CD4-positive, alpha-beta T cell treated with Interleukin-15 for 1 hour (primary cell): ENCODE measurements at regions not wholly inside any gene's neighbourhood (a gene's known extent, or its start where the extent isn't known, plus 50 kb on each side); places are given as distances from the start of the nearest gene placed in this dataset.

Experiments used
- DNase-seq: peaks from one replicate; pipeline ENCODE4 v3.0.0-alpha.2; 2020

DNA sequence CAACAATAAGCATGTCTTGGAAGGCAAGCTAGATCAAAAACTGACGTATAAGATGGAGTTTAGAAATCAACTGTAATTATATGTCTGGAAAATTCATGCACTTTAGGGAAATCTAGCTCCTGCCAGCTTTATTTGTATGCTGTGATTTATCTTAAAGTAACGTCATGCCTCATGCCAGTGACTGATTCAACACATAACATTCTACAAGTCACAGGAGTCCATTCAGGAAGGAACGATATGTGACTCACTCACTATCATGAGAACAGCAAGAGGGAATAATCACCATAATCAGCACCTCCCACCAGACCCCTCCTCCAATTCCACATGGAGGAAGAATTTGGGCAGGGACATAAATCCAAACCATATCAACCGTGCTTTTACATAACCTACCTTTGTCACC is 682.4 kb upstream of the ADAMTS5 start:
- no peak for DNase-seq

GRCh38 chr21:27648560-27648959 is 681.7 kb upstream of the ADAMTS5 start:
- DNase-seq = no peak

GRCh38 chr21:27647921-27648320 is 681.0 kb upstream of the ADAMTS5 start:
- DNase-seq = no peak

GRCh38 chr21:27647401-27647800 is 680.5 kb upstream of the ADAMTS5 start:
- DNase-seq = no peak

- no peak for DNase-seq
Measured at GRCh38 chr21:27646691-27647090, 679.8 kb upstream of the ADAMTS5 start.

- DNase-seq = no peak
Measured at GRCh38 chr21:27646056-27646455, 679.2 kb upstream of the ADAMTS5 start.

GRCh38 chr21:27645285-27645684 is 678.4 kb upstream of the ADAMTS5 start:
- DNase-seq = no peak

DNA sequence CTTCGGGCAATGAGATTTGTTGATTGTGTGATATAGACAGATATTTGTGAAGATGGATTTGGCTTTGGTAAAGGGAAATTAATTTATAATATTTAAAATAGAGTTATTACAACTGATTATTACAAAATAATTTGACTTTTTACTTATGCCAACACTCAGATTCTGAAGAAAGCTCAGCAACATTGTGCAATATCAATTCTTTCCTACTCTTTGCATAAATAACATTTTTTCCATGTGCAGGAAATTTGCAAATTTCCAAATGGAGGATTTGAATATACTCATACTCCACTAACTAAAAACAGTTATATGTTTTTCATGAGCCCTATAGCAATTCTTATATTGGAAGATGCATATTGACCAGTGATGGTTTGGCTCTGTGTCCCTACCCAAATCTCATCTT is 676.4 kb upstream of the ADAMTS5 start:
- DNase-seq = no peak

DNA sequence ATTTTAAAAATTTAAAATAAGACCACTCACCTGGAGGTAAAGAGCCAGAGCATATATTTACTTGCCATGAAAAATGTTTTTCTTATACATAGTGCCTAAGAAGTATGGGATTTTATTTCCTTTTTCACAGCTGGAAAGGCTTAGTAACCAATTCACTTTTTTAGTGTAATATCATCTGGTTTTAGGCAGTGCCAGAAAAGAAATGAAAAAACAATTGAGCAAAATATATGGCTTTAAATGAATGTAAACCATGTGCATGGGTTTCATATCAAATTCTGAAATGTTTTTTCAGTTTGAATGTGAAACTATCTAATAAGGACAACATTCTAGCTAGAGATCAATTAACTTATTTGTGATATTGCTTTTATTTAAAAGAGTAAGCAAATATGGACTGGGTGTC is 672.4 kb upstream of the ADAMTS5 start:
- DNase-seq = no peak

GRCh38 chr21:27636656-27637055 is 669.8 kb upstream of the ADAMTS5 start:
- no peak for DNase-seq

DNA sequence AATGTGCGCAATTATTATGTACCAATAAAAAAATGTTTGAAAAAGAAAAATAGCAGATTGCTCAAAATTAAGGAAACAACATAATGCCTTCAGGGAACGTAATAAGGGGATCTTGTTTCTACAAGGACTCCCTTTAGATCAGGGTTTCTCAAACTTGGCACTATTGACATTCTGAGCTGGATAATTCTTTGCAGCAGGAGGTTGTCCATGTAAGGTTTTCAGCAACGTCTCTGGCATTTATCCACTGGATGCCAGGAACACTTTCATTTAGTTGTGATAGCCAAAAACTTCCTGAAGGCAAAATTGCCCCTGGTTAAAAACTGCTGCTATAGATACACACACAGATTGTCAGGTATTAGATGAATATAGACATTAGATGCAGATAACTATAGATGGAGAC is 666.7 kb upstream of the ADAMTS5 start:
- no peak for DNase-seq

GRCh38 chr21:27631471-27631870 is 664.6 kb upstream of the ADAMTS5 start:
- DNase-seq = no peak

DNA sequence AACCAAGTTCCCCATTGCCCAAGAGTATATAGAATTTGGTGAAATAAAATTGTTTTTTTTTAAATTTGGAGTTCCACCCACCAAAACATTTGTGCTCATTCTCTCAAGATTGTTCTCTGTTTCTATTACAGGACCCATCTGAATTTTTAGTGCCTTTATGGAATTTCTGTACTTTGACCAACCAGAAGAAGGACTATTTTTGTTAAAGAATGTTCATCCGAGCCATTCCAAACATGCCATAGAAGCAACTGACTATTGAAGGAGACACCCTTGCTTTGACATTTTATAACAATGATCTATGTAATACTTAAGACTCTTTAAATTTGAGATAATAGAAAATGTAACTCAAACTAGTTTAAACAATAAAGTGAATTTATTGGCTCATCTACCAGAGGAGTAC is 655.7 kb upstream of the ADAMTS5 start:
- DNase-seq = no peak

- no peak for DNase-seq
Measured at GRCh38 chr21:27614231-27614630, 647.3 kb upstream of the ADAMTS5 start.

- DNase-seq = no peak
Measured at GRCh38 chr21:27606422-27606821, 639.5 kb upstream of the ADAMTS5 start.

GRCh38 chr21:27596196-27596595 is 629.3 kb upstream of the ADAMTS5 start:
- no peak for DNase-seq

- DNase-seq = no peak
Measured at GRCh38 chr21:27595716-27596115, 628.8 kb upstream of the ADAMTS5 start.

DNA sequence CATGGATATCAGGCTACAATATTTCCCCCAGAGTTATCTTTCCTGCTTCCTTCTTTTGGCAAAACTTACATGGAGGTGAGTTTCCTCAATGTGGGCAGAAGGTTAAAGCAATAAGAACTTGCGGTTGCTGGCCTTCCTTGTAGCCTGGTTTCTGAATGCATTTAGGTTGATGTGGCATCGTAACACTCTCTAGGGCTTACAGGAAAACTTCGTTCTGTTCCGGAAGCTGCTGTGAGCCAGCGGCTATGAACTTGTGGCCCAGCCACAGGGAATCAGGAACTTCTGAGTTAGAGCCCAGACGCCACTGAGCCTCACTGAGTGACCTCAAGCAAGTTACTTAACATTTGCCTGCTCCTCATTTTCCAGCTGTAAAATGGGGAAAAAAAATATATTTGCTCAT is 623.4 kb upstream of the ADAMTS5 start:
- no peak for DNase-seq

DNA sequence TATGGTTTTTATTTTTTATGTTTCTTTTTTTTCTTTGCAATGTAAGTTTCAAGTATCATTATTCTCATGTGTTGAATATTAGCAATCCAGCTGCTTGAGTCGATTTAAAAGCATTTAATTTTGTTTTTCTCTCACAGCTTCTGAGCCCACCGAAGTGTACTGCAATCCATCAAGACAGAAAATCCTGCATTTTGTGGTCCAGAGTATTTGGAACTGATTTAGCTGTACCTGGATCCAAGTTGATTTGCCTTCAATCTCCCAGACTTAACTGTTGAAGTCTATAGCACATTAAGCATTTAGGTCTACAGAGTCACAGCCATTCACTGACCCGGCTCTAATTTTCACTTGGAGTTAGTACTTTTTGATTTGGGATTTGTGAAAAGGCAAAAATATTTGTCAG is 622.9 kb upstream of the ADAMTS5 start:
- no peak for DNase-seq

GRCh38 chr21:27586986-27587385 is 620.1 kb upstream of the ADAMTS5 start:
- DNase-seq = no peak

- DNase-seq = no peak
Measured at GRCh38 chr21:27586326-27586725, 619.4 kb upstream of the ADAMTS5 start.

DNA sequence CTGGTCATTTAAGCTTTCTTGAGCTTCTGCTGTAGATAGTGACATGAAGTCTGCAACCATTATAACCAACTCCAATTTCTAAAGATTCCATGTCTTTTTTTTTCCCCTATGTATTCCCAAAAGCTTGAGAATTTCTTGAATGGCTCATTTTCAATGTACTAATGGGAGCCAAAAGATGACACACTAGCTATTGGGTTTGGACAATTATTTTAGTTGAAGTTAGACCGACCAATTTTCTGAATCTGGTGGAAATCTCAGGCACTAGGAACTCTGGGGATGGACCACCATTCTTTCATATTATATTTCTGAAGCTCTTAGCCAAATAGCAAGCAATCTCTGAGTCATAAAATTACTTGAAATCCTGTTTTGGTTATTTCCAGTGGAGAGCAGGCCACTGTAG is 617.4 kb upstream of the ADAMTS5 start:
- DNase-seq = no peak

GRCh38 chr21:27582948-27583430 is 616.1 kb upstream of the ADAMTS5 start:
- no peak for DNase-seq

DNA sequence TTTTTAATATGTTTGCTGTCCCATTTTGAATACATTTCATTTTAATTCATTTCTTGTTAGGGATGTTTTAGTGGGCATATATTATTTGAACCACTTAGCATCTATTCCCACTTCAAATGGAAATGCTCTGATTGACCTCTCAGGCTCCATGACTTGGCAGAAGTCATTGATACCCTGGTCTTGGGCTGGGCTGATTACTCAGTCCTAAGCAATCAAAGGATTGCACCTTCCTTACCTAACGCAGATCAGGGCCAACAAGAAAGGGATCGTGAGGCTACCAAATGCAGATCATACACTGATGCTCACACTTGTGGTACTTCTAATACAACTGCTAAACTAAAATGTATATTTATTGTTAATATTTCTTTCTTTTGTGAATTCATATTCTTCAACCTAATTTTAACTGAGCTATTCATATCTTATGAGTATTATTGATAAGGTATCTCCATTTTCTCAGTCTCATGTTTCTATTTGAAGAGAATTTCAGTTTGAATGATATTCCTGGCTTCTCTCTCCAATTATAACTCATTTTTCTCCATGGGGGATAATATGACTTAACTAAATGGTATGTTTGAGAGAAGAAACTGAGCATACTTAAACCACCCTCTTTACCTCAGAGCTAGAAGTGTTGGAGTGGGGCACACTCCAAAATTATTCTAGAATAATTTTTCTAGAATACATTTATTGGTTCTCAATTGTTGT is 615.5 kb upstream of the ADAMTS5 start:
- no peak for DNase-seq

DNA sequence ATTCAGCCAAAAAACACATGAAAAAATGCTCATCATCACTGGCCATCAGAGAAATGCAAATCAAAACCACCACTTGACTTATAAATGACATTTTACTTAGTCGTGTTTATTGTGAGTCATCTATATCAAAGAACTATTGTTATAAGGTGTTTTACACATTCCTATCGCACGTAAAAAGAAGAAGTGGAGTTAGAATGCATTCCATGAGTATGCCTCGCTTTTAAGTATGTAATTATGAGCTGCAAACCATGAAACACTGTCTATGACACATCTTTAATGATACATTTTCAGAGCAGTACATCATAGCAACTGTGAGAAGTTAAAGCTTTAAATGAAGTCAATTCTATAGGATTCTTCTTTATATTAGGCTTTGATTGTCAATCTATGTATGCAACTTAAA is 614.3 kb upstream of the ADAMTS5 start:
- no peak for DNase-seq
